NCI-H1930 (cell line): ENCODE measurements at regions not wholly inside any gene's neighbourhood (a gene's known extent, or its start where the extent isn't known, plus 50 kb on each side); places are given as distances from the start of the nearest gene placed in this dataset.

Experiments
- DNase-seq, 2 experiments: peaks; one replicate each; lab custom pipeline; 2025; lab: John Stamatoyannopoulos, UW

DNA sequence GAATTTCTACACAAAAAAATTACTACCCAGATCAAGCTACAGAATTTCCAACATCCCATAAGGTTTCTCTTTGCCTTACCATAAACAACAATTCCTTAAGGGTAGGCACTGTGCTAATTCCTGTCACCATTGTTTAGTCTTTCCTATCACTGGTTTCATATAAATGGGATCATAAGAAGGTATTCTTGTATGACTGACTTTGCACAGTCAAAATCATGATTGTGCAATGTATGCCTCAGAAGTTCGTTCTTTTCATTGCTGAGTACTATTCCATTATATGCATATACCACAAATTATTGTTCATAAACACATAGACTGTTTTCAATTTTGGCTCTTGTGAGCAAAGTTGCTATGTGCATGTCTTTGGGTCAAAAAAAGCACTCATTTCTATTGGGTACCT lies 611.6 kb upstream of the CADM1 start:
- DNase-seq = no peak

DNA sequence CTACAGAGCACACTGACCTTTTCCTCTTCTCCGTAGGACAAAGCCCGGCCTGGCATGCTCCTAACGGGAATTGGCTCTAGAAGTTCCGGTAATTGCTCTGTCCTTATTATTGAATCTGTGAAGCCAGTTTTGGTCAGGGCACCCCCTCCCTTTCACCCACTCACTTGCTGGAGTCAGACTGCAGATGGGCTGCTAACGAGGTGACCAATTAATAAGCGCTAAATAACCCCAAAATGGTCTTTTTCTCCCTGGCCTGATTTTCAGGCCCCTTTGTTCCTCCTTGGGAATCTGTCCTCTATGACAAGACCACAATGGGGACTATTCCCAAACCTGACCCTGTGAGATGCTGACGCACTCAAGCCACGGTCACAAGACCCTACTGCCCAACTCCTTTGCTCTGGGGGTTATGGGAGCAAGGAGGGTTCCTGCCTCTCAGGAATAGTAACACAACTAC lies 610.0 kb upstream of the CADM1 start:
- no peak for DNase-seq

DNA sequence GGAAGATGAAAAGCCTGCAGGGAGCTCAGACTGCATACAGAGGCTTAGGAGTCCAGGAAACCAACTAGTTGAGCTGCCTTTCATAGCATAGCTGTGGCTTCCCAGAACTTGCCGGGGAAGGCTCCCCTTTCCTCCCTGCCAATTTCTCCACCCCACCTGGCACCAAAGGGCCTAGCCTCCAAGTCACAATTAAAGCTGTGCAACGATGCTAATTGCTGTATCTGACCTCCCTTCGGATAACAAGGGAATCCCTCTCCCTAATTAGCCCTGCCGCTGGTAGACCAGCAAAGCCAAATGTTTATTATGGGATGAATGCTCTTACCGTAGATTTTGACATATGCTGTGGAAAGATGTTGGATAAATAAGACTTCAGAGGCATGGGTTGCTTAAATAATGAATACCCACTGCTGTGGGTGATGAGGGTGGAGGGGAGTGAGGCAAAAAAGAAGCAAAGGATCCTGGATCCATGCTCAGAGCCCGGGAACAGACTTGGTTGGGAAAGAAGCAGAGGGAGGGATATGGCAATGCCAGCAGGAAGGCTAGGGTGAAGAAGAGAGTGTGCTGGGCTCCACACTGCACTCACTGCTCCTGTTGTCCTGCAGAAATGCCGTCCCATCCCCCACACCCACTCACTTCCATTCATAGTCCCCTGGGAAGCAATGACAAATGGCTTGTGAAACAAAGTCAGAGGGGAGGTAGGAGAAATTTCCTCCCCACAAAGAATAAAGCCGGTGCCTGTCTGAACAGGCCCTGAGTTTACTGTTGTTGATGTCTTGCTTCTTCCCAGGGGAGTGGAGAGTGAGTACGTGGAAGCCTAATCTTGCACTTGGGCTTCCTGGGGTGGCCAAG lies 608.1 kb upstream of the CADM1 start:
- DNase-seq = no peak

DNA sequence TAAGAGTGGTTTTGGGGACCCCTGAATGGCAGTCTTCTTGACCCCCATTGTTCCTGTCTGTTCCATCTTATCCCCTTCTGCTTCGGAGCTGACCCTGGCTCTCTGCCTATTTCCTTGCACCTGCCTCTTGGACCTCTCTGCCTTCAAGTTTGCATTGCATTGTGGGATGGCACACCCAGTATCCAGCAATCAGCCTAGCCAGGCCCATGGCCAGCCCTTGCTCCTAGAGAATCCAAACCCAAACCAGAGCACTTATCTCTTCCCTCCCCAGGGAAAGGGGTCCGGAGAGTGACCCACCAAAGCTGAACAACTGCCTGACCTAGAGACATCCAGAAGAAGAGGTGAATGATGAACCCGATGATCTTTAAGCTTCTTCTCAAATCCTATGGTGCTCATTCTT lies 607.3 kb upstream of the CADM1 start:
- no peak for DNase-seq

DNA sequence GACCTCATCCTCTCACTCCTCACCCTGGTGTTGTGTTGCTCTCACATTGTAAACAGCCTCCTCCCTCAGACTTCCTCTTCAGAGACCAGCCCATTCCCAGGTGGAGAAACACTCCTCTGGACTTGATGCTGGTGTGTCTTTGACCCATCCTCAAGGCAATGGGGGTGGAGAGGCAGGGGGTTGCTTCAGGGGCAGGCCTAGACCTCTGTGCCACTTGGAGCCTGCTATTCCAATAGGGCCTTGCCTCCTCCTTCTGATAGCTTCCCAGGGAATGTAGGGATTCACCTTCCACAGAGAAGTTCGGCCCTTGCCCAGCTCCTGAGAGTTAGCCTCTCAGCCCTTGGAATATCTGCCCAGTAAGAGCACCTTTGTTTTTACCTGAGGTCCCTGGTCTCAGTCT lies 606.6 kb upstream of the CADM1 start:
- DNase-seq = no peak

DNA sequence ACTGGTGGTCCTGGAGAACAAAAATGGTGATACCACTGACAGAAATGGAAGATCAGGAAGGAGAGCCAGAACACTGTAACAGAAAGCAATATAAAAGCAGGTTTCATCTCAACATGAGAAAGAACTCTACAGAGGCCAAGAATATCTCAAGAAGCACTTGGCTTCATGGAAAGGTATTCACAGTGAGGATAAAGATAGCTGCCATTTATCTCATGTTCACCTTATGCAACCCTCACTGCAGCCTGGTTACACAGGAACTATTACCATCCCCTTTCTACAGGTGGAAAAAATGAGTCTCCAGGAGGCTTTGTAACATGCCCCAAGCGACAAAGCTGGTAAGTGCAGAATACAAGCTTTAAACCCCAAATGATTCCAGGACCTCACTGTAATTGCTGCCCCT lies 606.1 kb upstream of the CADM1 start:
- no peak for DNase-seq

DNA sequence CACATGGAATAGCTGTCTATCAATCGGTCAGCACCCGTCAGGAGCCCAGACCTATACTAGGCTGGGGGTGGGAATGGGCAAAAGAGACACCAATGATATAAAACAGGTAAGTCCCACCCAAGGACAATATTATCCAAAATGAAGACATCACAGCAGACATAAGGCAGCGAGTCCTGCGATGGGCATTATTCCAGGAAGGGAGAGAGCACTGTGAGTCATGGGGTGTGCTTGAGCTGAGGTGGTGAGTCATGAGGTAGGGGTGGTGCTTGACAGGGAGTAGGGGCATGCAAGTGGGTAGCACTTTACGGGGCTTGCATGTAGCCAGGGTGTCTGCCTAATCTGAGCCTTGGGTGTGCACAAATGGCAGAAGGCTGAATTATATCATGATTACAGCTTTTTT lies 605.0 kb upstream of the CADM1 start:
- DNase-seq = no peak

DNA sequence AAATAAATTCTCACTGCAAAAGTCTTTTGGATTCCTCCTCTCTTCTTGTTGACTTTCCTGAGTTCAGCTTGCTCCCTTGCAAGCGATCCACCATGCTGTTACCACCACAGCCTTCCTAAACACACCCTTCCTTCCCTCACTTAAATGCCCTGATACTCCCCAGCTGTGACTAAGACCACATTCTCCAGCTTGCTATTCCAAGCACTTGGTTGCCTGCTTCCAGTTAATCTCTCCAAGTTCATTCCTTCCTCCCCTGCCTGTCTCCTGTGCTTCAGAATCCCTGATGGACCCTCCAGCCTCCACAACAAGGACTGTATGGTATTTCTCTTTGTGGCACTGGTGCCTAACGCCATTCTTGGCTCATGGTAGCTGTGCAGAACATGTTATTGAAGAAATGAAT lies 603.9 kb upstream of the CADM1 start:
- no peak for DNase-seq

DNA sequence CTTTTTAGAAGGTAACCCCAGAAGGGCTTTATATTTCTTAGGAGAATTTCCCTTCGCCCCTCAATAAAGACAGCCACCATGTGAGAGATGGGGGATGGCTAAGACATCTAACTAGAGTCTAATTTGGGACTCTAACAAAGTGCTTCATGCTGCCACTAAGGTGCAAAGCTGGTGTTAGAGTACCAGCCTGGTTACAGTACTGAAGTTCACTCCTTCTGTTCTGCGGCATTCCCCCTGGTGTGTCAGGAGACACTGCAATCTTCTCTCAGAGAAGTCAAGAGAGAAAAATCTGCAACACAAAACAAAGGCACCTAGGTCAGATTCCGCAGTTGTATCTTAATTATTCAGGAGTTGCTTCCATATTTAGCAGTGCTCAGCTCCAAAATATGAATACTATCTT lies 603.0 kb upstream of the CADM1 start:
- no peak for DNase-seq

DNA sequence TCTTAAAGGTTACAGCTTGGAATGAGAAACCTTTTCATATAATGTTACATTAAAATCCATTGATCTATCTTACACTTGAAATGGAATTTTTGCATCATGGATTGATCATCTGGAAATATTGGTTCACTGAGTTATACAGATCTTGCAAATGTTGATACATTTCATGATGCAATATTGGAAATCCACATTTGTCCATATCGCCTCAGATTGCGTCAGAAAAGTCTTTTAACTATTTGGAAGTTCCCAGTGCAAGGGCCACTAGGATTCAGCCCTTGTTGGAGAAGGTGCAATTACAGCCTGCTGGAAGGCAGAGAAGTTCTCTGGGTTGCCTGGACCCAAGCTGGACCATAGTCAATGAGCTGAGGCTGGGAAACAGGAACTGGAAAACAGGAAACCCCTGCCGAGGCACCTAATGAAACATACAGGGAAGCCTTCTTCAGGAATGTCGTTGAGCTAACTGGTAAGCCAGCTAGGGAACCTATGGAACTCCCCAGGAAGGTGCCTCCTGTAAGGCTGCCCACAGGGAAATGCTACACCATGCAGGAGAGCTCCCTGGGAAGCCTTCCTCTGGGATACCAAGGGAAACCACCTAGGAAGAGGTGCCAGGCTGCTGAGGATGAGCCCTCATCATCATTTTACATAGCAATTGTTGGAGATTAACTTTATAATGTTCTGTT lies 600.4 kb upstream of the CADM1 start:
- no peak for DNase-seq

DNA sequence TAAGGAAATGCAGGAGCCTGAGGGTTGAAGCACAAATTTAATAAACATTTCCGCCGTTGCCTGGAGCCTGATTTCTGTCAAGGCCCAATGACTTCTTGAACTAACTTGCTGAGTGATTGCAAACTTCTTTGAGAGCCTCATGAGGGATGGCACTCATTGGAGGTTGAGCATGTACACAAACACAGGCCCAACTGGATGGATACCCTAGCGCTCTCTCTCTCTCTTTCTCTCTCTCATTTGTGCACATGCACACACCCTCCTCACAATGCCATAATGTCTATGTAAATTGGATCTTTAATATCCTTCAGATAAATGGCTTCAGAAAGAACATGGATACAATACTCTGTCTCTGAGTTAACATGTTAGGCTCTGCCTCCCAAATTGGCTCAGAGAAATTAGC lies 597.7 kb upstream of the CADM1 start:
- no peak for DNase-seq

DNA sequence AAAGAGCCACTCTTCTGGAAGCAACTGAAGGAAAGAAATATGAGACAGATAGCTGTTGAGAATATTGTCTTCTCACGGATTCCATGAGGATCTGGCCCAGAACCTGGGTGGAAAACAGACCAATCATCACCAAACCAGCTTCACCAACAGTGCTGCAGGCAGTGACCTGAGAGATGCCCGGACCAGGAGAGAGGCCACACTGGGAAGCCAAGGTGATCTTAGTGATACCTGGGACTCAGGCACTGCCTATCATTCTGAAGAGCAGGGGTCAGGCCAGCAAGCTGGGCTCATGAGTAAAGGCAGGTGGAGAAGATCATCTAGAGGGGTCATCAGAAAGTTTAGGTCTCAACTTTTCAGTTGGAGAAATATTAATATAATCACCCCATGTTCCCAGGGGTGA lies 595.8 kb upstream of the CADM1 start:
- no peak for DNase-seq

DNA sequence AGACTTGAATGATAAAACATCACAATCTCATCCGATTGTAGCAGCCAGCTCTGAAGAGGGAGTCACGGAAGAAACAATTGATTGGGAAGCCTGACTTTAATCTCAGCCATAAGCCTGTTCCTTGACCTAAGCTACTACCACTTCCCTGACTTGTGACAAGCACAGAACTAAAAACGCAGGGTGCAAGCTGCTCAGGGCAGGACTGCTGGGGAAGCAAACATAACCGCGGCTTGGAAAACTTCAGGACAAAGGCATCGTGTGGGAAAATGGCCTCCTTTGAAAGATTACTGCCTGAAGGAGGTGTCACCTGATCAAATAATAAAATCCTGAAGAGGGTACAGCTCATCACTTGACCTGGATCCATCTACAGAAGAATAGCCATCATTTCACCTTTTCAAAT lies 595.3 kb upstream of the CADM1 start:
- no peak for DNase-seq

DNA sequence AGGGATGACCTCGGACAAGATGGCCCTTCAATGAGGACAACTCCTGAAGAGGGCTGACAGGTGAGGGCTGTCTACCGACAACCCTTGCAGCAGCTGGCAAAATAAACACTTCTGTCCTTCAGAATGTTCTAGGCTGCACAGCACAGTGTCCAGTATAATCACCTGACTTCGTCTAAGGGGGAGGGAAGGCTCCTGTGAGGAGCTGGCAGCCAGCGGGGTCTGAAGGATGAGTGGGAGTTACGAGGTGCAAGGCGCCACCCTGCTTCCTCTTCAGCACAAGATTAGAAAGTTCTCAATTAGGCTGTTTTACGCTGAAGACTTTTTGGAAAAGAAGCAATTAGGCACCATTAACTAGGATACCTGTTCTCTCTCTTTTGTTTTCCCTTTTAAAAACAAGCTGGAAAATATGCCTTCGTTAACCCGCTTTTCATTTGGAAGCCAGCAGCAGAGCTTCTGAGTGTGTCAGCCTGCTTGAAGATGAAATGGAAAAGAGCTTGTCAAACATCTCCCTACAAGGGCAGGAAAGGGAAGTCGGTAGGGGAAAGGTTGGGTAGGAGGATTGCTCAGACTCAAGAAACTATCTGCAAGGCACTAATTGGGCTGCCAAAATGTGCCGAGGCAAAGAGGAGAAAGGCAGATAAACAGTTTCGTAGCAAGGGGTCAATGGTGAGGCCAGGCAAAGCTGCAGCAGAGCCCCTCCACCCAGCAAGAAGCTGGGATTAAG lies 592.2 kb upstream of the CADM1 start:
- no peak for DNase-seq

DNA sequence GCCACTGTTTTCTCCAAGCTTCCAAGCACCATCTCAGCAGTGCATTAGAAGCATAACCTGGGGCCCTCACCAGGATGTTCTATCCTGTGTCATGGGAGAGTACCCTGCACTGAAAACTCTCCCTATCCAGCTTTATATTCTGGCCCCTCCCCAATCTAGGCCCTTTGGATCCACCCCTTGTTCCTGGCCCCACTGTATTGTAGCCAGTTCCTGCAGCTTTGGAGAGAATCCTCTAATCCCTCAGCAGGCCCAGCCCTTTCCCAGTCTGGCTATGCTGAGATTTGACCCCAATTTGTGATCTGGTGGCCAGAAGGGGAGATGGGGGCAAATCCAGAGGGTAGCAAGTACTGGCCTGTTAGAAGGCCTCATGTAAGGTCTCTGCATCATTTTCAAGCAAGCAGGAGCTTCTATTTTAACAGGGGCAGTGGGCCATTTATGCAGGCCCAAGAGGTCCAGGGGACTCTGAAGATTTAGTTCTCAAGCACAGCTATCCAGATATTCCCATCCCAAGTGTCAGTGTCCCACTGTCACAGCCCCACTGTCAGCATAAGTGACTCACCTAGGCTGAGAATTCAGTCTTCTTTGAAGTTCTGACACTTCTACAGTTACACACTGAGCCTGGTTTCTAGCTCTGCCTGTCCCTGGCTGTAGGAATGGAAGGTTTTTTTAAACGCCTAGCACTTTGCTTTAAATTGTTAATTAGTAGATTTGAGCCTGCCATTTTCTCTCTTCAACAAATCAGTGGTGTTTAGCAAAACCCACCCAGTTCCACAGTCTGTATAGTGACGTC lies 589.5 kb upstream of the CADM1 start:
- no peak for DNase-seq

DNA sequence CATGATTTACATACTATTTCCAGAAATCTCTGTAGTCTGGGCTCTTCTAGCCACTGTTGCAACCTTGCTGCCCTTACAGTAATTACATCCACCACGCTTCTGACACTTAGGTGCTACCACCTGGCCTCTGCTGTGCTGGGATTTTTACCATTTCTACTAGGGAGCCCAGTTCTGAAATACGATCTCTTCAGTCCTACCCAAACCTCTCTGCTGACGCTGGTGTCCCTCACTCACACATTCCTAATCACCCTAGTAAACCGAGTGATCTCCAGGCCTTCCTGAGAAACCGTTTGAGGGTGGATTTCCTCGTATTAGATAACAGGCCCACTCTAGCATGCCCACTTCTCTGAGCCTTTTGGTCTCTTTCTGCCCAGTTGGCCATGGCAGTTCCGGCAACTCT lies 588.9 kb upstream of the CADM1 start:
- no peak for DNase-seq

DNA sequence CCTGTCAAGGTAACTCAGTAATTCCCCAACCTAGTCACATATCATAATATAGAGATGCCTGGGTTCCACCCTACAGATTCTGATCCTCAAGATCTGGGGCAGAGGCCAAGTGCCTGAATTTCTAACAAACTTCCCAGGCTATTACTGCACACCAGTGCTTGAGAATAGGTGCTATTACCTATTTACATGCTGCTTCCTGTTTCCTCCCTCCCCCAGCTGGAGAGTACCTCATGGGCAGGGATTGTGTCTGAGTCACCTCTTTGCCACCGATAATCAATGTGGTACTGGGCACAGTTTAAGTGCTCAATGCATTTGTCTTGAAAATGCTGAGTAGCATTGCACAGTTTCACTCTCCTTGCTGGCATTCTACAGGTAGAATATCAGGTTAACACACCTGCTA lies 582.2 kb upstream of the CADM1 start:
- DNase-seq = no peak

DNA sequence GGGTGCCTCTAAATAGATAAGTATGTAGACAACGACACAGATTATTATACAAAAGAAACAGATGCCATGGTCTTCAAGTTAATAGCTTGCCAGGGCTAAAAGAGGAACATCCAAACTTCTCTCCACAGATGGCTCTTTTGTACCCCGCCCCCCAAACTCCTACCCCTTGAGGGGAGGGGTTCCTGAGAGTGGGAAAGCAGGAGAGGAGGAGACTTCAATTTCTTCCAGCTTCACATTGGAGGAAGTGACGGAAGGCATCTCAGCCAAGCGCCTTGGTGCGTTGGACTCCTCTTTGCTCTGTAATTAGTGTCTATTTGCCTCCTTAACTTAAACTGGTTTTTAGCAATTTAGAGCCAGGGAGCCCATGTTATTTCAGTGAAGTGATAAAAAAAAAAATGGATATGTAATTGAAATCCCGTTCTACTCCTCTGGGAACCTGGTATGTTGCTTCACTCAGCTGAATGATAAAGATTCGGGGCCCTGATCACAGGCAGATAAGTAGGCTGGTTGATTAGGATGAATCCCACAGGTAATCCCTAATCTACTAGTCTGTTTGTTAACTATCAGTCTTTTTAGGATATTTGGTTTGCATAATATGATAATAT lies 580.9 kb upstream of the CADM1 start:
- no peak for DNase-seq

DNA sequence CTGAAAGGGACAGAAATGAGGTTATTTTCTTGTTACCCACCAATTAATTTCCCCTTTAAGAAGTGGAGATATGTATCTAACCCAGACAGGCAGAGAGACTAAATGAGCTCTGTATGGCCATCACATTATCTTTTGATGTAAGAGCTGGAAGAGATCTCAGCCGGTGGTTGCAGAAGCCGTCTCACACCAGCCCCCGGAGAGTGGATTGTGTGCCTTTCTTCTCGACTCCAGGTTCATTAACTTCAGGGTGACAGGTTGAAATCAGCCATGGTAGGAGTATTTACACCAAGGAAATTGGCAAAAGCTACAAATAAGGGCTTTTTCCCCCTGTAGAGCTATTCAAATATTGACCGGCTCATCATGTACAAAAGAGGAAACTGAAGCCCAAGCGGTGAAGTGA lies 580.3 kb upstream of the CADM1 start:
- DNase-seq = no peak

DNA sequence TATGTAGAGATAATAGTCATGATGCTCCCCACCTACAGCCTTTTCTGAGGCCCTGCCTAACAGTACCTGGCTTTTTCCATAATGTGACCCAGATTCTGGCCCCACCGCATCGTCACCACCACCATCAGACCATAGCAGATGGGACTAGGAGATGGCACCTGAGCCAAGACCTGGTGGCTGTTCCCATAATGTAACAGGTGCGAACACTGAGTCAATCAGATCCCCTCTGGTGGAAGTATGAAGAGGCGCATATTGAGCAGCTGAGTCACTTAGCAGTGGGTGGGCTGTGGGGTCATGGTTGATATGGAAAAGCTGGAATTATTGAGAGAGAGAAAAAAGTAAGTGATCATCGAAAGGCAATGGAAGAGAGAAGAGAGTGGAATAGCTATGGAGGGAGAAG lies 578.0 kb upstream of the CADM1 start:
- no peak for DNase-seq

DNA sequence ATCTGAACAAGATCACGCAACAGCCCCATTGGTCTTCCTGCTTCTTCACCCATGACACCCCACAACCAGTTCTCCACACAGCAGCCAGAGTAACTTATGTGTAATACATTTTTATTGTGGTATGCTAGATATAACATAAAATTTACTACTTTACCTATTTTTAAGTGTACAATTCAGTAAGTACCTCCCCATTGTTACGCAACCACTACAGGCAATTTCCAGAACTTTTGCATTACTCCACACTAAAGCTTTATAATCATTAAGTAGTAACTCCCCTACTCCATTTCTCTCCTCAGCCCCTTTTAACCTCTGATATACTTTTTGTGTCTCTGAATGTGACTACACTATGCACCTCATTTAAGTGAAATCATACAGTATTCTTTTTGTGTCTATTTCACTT lies 575.4 kb upstream of the CADM1 start:
- no peak for DNase-seq

DNA sequence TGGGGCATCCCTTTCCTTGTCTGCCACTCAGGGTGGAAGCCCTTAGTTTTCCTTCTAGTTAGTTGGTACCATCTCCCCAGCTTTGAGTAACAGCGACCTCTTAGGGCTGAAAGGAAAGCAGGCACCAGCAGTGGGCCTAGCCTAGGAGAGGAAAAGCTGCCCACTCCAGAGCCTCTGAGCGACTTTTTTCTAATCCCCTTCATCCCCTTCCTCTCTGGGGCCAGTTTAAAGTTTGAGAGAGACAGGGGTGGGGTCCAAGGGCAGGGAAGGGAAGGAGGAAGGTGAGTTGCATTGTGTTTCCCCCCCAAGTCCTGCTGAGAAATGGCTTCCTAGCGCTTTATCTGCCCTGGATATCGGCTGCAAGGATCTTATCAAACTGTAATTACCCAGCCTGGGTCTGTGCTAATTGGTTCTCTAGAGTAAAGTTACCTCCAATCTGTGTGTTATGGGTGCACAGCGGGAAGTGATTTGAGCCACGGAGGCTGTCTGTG lies 573.9 kb upstream of the CADM1 start:
- no peak for DNase-seq
